ENCODE measurements at regions not wholly inside any gene's neighbourhood (a gene's known extent, or its start where the extent isn't known, plus 50 kb on each side); places are given as distances from the start of the nearest gene placed in this dataset.

DNA sequence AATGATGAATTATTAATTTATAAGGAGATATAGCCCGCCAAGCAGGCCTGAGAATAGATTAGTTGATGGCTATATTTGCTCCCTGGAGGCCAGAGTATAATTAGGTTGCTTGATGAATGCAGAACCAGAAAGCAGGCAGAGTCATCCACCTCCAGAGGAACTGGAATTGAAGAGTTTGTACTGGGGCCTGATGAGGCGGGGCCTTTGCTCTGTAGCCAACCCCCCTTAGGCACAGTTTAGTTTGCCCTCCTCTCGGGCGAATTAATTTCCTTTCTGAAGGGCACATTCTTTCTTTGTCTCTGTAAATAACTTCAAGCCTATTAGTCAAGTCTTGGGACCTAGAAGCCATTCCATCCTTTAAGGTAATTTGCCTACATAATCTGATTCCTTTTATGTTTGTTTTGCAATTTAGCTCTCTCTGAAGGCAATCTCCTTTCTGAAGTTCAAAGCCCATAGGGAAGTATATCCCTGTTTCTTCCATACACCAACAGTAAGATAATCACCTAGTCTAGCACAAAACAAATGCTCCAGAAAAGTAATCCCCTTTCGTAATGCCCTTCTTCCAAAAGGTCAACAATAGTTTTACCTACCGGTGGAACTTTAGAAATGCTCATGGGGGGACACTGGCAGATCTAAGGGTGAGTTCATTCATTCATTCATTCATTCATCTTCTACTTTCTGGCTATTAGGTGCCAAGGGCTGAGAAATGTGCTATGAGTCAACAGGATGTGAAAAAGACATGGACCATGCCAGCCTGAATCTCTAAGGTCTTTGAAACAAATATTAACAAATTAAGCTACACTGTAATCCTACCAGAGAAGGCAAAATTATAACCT is 84.8 kb upstream of the NUDT4 start:
- DNase-seq (no peak), ATAC-seq (peak; percentile 36)
- intact Hi-C loops (cut with micrococcal nuclease): no loop called here

DNA sequence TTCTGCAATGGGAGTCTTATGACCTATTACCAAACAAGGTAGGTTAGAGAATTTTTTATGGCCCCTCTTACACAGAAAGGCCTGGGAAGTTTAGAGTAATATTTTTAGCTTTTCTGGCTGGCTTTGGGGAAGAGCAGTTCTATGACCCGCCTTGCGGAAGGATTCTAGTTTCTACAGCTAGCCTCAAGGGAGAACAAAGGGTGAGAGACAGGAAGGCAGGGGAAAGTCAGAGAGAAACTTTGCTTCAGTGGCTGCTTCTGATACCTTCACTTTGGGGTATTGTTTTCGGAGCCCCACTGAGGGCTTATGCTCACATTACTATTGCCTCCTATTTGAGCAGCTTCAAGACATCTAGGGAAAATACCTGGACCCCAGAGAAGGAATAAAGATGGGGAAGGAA is 80.7 kb upstream of the NUDT4 start:
- ATAC-seq (peak; percentile 8), DNase-seq (no peak)
- intact Hi-C loops (cut with micrococcal nuclease): no loop called here

DNA sequence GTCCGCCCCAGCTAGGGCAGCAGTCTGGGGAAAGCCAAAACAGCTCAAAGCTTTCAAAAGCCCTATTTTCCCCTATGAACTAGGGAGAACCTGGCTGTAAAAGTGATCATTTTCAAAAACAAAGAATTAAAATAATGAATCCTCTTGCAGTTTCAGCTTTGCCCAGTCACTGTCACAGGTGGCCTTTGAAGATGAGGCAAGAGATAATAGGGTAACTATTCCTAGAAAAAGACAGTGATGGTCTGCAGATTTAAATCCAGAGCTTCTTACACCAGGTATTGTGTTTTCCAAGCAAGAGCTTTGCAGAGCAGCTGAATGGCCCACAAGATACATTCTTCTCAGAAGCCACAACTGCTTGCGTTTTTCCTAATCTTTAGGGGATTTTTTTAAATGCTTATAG is 80.2 kb upstream of the NUDT4 start:
- no peak for ATAC-seq
- intact Hi-C loops (cut with micrococcal nuclease): no loop called here
- DNase-seq: no peak

DNA sequence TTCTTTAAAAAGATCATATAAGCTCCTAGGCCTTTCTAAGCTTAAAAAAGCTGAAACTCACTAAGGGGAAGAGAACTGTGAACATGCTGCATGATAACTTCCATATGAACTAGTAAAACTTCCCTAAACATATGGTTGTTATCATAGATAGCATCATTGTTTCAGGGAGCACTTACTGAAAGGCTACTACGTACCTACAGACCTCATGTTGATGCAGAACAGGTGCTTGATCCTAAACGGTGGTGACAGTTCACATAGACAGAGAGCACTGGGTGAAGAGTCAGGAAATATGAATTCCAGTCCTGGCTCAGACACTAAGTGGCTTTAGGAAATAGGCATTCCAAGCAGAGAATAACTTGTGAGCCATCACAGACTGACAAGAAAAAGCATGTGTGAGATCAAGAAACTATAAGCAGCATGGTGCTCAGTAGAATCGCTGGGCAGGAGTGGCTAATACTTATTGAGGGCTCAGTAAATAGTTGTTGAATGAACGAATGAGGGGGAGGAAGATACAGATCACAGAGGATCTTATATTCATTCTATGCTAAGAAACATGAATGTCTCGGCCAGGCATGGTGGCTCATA is 78.4 kb upstream of the NUDT4 start:
- intact Hi-C loops (cut with micrococcal nuclease): no loop called here
- ATAC-seq (no peak), DNase-seq (no peak)

DNA sequence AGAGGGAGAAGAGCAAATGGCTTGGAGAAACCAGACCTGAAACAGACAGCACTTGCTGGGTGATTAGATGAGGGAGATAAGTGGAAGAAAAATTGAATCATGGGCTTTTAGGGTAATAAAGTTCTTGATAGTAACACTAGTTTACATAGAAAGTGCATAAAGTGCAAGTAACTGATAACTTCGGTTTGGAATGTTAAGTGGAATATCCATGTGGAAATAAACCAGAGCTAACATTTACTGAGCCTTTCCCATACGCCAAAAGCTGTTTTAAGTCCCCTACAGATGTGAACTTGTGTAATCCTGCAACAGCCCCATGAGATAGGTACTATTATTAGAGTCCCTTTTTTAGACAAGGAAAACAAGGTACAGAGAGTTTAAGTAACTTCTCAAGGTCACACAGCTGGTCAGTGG is 77.1 kb upstream of the NUDT4 start:
- ATAC-seq (peak; percentile 77), DNase-seq (no peak)
- intact Hi-C loops (cut with micrococcal nuclease): no loop called here

DNA sequence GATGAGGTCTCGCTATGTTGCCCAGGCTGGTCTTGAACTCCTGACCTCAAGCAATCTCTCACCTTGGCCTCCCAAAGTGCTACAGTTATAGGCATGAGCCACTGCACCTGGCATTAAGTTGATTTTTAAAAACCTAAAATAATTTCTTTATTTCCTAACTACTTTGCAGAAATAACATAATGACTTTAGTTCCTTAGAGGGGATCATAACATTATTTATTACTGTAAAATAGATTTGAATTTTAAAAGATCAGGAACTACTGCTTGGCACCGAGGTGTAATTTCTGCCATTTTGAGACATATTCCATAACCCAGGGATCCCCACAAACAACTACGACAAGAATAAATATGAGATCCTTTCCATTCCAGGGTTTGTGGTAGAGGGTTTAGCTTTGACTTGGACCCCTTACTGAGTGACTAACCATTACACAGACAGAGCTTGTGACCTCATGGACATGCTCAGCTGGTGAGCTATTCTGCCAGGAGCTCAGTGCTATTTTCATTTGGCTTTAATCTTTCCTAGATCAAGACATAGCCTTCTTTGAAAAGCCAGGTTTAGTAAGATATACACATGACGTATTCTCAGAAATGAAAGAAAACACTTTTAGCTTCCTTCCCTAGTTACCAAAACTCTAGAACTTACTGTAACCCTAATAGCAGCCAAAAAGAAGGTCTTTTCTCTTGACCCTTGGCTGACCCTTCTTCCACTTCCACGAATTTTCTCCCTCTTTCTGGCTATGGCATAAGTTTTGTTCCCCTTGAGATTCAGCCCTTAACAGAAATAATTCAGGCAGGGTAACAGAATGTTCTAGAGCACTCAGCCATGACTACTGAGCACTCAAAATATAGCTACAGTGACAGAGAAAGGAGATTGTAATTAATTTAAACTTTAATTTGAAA is 75.1 kb upstream of the NUDT4 start:
- peak; percentile 77 for ATAC-seq
- DNase-seq: no peak
- intact Hi-C loops (cut with micrococcal nuclease): no loop called here

DNA sequence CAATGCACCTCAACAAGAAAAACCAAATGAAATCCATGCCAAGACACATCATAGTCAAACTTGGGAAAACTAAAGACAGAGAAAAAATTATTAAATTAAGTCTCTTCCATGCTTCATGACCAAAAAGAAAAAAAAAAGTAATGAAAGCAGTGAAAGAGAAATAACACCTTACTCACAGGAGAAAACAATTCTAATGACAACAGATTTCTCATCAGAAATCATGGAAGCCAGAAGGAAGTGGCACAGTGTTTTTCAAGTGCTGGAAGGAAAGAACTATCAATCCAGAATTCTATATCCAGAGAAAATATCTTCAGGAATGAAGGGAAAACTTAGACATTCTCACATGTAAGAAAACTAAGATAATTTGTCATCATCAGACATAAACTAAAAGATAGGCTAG is 71.1 kb upstream of the NUDT4 start:
- DNase-seq (no peak), ATAC-seq (no peak)
- intact Hi-C loops (cut with micrococcal nuclease): no loop called here

DNA sequence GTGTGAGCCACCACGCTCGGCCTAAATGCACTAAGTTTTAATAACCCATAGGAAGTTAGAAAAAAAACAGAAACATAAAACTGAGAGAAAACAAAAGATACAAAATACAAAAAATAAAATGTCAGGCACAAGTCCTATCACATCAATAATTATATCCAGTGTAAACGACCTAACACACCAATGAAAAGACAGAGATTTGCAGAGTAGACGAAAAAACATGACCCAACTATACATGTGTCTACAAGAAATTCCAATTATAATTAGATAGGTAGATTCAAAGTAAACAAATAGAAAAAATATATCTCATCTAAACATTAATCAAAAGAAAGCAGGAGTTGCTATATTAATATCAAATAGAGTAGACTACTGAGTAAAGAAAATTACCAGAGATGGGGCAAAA is 69.4 kb upstream of the NUDT4 start:
- ATAC-seq: no peak
- DNase-seq: no peak
- intact Hi-C loops (cut with micrococcal nuclease): no loop called here

DNA sequence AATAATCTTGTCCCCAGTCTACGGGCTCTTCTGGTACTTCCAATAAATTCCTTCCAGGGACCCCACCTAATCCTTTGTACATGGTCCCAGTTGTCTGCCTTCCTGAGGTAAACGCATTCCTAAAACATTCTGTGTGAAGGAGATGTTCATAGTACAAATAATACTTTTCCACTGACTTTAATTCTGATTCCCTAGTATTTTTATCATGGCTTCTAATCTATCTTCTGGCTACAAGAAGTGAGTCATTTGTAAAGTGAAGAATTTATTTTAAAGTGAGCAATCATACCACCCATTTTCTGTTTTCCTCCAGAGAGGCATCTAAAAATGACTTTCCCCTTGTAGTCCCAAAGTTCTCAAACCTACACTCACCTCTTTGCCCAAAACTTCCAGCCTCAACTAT is 65.9 kb upstream of the NUDT4 start:
- no peak for DNase-seq
- intact Hi-C loops (cut with micrococcal nuclease): no loop called here
- no peak for ATAC-seq

DNA sequence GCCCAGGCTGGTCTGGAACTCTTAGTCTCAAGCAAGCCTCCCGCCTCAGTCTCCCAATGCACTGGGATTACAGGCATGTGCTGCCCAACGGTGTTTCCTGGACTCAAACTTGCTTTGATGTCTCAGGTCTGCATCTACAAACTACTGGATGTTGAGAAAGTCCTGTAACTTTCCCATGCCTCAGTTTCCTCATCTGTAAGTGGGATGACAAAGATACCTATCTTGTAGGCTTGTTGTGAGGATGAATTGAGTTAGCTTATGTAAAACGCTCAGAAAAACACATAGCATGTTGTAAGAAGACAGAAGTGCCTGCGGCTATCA is 63.6 kb upstream of the NUDT4 start:
- ATAC-seq: no peak
- no peak for DNase-seq
- intact Hi-C loops (cut with micrococcal nuclease): no loop called here

DNA sequence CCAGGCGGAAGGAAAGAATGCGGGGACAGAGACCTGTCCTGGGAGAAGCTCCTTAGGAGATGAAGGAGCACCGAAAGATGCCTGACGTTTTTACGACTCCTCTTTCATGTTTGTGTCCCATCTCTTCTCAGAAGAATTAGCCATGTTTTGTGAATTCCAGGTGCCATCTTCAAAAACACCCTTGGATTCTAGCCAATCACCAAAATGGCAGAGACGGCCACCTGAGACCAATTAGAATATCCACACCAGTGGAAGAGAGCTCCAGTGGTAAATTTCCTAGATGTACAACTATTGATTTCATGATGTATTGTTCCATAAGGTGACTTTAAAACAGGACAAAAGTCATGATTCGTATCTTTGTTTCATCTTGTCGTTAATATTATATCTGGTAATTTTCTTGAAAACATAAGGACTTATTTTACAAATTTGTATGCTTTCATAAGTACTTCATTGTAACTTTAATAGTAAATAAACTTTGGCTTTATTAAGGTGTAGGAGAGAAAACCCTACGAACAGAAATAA is 62.3 kb upstream of the NUDT4 start:
- ATAC-seq (no peak), DNase-seq (no peak)
- intact Hi-C loops (cut with micrococcal nuclease): no loop called here

DNA sequence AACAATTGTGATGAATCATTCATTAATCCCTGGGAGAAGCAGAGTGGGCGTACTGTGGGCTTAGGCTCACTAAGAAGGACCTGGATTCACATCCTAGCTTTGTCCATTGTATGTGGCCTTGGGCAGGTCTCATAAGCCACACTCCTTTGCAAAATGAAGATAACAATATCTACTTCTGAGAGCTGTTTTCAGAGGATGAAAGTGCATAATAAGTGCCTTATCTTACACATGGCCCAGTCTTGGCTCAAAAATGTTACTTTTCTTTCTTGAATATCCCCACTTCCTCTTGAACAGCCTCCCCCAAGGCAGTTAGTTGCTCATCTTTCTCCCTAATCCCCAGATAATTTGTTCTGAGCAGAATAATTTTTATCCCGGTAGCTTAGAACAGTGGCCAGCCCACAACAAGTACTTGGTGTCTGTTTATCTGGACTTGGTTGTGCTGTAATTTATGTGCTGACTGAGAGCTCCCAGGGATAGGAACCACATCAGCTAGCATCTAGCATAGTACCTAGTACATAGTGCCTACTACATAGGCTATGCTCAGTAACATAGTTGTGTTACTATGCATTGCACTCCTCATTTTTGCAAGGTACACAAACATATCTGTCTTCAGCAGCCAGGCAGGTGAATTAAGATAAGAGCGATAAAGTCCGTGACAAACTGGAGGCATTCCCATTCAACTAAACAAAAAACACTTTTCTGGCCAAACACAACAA is 61.7 kb upstream of the NUDT4 start:
- intact Hi-C loops (cut with micrococcal nuclease): no loop called here
- no peak for DNase-seq
- peak; percentile 72 for ATAC-seq

DNA sequence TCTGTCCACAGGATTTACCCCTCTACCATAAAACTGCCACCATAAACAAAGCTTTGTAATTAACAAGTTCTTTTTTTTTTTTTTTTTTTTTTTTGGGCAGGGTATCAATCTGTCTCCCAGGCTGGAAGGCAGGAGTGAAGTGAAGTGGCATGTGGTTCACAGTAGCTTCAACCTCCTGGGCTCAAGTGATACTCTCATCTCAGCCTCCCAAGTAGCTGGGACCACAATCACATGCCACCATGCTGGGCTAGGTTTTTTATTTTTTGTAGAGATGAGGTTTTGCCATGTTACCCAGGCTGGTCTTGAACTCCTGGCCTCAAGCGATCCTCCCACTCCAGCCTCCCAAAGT is 61.1 kb upstream of the NUDT4 start:
- intact Hi-C loops (cut with micrococcal nuclease): no loop called here
- no peak for DNase-seq
- ATAC-seq: no peak

DNA sequence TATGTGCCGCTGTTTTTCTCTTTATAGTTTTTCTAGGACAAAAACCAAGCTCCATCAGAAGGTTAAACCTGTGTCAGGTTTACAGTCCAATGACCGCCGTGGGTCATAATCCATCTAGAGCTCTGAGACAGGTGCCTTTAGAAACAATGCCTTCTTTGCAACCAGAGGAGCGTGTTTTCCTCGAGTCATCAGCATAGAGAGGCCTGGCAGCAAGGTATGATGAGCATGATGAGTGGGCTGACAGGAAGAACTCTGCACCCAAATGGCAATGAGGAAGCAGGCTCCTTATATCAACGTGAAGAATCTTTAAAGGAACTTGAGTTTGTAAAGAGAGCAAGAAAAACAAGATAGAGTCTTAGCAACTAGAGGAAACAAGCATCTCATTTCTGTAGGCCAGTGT is 60.5 kb upstream of the NUDT4 start:
- ATAC-seq: no peak
- intact Hi-C loops (cut with micrococcal nuclease): no loop called here
- DNase-seq: no peak

DNA sequence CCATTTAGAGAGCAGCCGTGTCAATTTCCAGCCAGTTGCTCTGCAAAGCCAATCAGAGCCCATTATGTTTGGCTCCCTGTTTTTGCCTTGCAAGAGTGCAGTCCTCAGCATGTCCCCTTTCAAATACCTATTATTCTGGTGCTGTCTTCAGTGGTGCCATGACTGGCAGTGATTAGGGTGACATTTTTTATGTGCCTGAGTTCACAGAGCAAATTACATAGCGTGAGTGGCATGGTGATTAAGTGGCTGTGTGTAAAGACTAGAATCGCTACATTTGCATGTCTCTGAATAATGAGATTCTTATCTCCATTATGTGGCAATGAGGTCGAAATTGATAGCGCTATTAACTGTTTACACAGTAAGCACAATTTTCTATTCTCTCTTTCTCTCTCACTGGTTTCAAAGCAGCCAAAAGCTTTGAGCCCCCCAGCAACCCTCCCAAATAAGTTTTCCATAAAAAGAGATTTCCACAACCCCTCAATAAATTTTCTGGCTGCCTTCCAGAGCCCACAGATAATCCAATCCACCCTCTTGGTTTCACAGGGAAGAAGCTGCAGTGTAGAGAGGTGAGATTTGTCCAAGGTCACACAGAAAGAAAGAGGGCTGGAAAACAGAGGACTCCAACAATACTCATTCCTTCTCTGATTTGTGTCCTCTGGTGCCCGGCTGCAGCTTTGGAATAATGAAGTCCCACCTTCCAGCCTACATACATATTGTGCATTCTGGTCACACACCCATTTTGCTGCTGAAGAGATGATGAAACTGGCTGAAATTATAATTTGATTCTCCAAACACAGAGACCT is 58.8 kb upstream of the NUDT4 start:
- intact Hi-C loops (cut with micrococcal nuclease): no loop called here
- DNase-seq (no peak), ATAC-seq (no peak)

DNA sequence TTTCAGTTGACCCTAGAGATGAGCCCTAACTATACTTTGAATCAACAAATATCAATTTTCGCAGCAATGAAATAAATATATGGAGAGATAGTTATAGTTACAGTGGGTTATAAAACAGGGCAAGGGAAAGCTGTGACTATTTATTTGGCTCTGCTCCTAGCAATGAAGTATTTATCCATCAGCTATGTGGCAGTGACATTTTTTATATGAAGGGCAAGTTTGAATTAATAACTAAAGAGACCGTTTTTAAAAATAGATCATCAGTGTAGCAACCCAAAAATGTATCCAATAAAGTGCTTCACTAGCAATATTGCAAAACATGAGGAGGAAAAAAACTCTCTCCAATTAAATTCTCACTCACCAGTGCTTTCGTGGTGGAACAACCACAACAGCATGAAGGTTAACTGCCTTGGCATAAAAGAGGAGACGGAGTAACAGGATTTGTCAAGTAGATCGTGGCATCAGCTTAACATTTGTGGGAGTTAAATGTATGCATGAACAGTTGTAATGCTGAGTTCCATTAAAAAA is 58.1 kb upstream of the NUDT4 start:
- ATAC-seq (no peak), DNase-seq (no peak)
- intact Hi-C loops (cut with micrococcal nuclease): no loop called here

DNA sequence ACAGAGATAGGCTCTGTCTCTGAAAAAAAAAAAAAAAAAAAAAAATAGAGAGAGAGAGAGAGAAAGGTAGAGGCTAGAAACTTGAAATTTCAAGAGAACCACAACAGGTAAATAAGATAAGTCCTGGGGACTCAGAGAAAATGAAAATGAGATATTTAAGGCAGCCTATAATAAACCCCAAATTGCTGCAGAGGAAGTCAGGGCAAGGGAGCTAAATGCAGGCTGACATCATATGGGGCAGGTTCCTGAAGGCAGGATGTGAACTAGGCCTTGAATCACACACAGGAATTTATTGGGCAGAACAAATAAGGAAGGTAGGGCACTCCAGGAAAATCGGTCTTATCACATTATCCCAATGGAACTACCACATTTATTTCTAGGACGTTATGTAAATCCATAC is 54.9 kb upstream of the NUDT4 start:
- intact Hi-C loops (cut with micrococcal nuclease): no loop called here

DNA sequence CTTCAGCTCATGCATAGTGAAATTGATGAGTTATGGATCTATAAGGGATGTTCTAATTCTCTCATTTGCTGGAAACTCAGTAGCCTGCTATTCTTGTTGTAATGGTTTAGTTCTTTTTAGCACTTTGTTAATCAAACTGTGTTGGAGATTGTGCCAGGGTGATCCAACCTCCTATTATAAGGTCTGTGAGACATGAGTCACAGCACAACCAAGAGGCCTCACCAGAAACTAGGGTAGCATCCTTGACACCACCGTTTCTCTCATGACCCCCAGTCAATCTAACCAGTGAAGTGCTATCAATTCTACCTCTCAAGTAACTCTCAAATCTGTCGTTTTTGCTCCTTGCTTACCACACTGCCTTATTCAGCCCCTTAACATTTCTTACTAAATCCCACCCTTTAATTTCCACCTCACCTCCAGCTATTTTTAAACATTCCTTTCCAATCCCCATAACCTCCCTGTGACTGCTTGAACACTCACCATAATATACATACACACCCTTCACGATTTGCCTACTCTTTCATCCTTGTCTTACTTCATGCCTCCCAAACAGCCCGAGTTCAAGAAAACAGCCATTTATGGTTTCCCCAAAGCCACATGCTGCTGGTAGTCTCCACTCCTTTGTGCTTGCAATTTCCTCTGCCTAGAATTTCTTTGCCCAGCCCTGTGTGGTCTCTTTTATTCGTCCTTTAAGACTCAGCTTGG is 53.9 kb upstream of the NUDT4 start:
- no peak for DNase-seq
- intact Hi-C loops (cut with micrococcal nuclease): no loop called here
- ATAC-seq: peak; percentile 49

More for the DNA sequence above, 54.9 kb upstream of the NUDT4 start:
- DNase-seq: no peak
- ATAC-seq: no peak
